HFF-Myc (cell line): ENCODE measurements at regions not wholly inside any gene's neighbourhood (a gene's known extent, or its start where the extent isn't known, plus 50 kb on each side); places are given as distances from the start of the nearest gene placed in this dataset.

Source experiments
- DNase-seq: peaks from one replicate; pipeline ENCODE4 v3.0.0-alpha.2; 2011; ENCODE audit warnings: low read depth; ENCODE audit errors: extremely low read depth
- H3K4me3 ChIP-seq: replicated peaks from 2 replicates; pipeline ENCODE4 v1.5.1; 2011; ENCODE audit warnings: low read depth, mild to moderate bottlenecking, control low read depth, low read length
- TF ChIP-seq, protein P1 (sequence below): IDR thresholded peaks from 2 replicates; pipeline ENCODE4 v1.5.1; 2012; ENCODE audit warnings: mild to moderate bottlenecking, low read depth, low read length, control low read depth; ENCODE audit errors: missing control alignments

DNA sequence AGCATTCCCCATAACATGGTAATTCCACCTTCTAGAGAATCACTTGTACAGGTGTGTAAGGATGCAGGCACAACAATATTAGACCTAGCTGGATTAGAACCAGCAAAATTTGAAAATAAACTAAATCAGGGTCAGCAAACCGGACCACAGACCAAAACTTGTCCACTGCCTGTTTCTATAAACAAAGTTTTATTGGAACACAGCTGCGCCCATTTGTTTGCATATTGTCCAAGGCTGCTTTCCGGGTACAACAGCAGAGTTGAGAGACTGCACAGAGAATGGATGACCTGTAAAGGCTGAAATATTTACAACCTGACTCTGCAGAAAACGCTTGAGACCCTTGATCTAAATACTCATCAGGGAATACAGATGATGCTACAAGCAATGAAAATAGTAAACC is 73.6 kb upstream of the SLC45A1 start:
- no peak overlapping the region for H3K4me3 ChIP-seq
- DNase-seq, result no peak
- TF ChIP-seq, protein P1, sequence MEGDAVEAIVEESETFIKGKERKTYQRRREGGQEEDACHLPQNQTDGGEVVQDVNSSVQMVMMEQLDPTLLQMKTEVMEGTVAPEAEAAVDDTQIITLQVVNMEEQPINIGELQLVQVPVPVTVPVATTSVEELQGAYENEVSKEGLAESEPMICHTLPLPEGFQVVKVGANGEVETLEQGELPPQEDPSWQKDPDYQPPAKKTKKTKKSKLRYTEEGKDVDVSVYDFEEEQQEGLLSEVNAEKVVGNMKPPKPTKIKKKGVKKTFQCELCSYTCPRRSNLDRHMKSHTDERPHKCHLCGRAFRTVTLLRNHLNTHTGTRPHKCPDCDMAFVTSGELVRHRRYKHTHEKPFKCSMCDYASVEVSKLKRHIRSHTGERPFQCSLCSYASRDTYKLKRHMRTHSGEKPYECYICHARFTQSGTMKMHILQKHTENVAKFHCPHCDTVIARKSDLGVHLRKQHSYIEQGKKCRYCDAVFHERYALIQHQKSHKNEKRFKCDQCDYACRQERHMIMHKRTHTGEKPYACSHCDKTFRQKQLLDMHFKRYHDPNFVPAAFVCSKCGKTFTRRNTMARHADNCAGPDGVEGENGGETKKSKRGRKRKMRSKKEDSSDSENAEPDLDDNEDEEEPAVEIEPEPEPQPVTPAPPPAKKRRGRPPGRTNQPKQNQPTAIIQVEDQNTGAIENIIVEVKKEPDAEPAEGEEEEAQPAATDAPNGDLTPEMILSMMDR, result no peak

DNA sequence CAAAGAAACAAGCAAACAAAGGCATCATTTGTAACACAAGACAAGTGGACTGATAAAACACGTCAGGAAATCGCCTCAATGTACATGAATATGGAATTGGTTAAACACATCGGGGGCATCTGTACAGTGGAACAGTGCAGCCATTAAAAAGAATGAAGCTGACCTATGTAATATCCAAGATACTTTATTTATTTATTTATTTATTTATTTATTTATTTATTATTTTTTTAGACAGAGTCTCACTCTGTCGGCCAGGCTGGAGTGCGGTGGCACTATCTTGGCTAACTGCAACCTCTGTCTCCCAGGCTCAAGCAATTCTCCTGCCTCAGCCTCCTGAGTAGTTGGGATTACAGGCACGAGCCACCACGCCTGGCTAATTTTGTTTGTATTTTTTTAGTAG is 75.4 kb upstream of the SLC45A1 start:
- no peak for DNase-seq
- H3K4me3 ChIP-seq, result no peak overlapping the region
- TF ChIP-seq, protein P1, result no peak

DNA sequence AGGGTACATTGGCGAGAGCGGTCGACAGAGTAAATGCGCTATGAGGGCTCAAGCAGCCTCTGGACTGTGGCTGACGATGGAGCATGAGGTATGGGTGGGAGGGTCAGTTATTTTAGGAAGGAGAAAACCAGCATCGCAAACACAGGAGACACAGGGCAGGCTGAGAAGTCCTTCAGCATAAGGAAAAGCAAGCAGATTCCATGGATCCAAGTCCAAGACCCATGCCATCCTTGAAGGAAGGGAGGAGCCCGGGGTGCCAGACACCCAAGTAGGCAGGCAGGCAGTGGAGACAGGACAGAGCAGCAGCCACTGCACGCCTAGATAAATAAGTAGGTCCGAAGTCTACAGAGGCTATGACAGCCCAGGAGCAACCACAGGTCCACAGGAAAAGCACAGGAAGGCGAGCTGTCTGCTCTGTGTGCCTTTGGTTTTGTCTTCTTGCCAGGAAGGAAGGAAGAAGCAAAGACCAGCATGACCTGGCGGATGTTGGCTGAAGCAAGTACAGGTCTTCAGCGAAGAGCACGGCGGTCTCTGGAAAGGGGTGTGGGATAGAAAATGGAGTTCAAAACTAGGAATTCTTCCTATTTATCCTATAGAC is 76.4 kb upstream of the SLC45A1 start:
- H3K4me3 ChIP-seq, result no peak overlapping the region
- DNase-seq, result no peak
- TF ChIP-seq, protein P1, result no peak

DNA sequence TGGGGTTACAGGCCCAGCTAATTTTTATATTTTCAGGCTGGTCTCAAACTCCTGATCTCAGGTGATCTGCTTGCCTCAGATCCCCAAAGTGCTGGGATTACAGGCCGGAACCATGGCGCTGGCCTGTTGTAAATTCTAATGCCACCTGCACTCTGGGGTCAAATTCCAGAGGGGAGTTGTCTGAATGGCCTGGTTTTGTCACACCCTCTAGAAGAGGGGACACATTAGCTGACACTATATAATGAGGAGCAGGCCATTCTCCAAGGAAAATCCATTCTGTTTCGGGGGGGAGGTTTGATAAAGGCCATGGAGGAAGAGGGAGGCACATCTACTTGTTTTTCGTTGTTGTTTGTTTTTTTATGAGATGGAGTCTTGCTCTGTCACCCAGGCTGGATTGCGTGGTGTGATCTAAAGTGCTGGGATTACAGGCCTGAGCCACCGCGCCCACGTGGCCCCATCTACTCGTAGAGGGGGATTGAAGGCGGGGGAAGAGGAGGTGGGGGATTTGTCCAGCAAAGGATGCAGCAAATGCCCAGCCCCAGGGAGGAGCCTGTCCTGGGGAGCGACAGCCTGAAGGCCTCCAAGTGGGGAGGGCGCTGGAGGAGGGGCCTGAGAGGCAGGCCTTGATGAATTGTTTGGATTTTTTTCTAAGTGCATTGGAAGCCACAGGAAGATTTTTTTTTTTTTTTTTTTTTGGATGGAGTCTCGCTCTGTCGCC is 78.4 kb upstream of the SLC45A1 start:
- TF ChIP-seq, protein P1, result no peak
- DNase-seq, result no peak
- H3K4me3 ChIP-seq, result no peak overlapping the region

DNA sequence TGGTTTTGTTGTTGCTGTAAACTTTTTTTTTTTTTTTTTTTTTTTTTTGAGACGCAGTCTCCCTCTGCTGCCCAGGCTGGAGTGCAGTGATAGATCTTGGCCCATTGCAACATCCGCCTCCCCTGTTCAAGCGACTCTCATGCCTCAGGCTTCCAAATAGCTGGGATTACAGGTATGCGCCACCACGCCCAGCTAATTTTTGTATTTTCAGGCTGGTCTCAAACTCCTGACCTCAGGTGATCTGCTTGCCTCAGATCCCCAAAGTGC is 78.9 kb upstream of the SLC45A1 start:
- TF ChIP-seq, protein P1, result peak; percentile 55
- DNase-seq, result no peak
- no peak overlapping the region for H3K4me3 ChIP-seq

DNA sequence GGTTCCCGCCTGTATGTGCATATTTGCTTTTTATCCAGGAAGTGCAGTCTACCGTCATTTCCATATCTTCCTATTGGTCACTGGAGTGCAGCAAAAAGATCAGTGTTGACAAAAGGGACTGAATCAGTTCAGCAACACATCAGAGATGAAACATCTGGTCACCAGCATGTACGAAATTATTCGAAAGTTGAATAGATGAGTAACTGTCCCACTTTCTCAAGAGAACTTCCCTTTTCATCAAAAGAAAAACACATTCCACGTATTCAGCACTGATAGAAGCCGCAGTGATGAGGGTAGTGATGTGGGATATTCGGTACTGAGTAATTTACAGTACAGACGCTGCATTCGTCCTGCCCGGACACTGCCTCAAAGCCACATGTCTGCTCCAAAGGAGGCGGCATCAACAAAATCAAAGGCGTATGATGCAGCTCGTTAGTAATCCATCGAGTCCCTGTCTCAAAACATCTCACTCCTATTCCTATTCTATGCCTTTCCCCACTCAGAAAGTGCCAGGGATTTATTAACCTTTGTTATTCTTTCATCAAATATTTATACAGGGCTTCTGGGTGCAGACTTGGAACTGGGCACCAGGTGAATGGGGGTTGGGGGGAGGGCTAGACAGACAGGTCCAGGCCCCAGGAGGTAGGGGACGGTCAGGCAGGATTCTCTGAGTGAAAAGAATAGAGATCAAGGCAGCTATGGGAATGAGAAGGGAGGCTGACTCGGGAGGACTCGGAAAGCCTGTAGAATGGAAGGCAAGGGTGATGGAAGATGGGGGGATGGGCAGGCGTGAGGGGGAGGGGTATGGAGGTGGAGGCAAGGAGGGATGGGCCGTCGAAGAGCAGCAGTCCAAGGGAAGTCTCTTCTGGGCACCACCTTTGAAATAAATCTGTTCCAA is 79.5 kb upstream of the SLC45A1 start:
- peak overlapping the region; percentile 14 for H3K4me3 ChIP-seq
- peak; percentile 88 for DNase-seq
- TF ChIP-seq, protein P1, result no peak
